Germinal center (tissue), 1 donor: ENCODE measurements at regions not wholly inside any gene's neighbourhood (a gene's known extent, or its start where the extent isn't known, plus 50 kb on each side); places are given as distances from the start of the nearest gene placed in this dataset.
A peak's percentile ranks its signal among the peaks of the same experiment; 100 is the strongest.

Experiments used
- DNase-seq: peaks from one replicate; pipeline ENCODE4 v3.0.0; 2012; ENCODE audit warnings: mixed read lengths, low spot score

DNA sequence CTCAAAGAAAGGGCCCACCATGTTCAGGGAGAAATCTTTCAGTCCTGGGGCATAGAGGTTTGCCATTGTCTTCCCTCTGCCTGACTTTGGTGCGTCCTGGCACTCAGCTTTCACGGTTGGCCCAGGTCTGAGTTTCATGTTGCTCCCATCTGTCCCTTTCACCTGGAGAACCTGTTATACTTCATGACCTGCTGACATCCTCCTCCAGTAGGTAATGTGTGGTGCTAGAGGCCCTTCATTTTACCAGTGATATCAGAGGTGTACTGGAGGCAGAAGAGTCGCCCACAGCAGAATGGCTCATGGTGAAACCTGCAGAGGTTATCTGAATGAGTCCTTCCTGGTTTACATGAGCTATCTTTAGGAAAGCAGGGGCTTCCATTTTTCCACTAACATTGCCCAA lies 128.8 kb upstream of the DLX2 start:
- no peak for DNase-seq

DNA sequence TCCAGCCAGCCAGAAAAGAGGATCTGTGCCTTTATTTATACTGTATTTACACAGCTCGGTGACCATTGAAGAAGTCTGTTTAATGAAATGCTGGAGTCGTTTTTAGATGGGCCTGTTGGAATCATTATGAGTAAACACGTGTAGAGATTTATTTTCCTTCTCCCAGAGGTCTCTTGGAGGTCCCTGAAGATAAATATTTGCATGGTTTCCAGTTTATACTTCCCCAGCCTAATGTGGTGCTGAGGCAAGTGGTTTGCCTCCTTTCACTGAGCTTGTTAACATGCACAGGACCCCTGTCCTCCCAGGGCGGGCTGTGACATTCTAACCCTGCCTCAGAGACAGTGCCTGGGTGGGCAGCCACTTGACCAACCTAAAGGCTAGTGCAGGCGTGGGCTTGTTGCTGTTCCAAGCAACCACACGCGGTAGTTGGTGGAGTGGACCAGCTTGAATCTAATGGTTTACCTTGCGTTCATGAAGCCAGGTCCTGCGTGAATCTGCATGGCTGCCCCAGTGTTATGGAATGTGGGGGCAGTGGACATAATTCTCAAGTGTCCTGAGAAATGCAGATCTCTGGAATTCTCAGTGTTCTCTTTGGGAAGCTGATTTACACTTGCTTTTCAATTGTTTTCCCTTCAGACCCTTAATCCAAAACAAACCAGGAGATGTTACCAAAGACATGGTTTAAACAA lies 130.2 kb upstream of the DLX2 start:
- no peak for DNase-seq

DNA sequence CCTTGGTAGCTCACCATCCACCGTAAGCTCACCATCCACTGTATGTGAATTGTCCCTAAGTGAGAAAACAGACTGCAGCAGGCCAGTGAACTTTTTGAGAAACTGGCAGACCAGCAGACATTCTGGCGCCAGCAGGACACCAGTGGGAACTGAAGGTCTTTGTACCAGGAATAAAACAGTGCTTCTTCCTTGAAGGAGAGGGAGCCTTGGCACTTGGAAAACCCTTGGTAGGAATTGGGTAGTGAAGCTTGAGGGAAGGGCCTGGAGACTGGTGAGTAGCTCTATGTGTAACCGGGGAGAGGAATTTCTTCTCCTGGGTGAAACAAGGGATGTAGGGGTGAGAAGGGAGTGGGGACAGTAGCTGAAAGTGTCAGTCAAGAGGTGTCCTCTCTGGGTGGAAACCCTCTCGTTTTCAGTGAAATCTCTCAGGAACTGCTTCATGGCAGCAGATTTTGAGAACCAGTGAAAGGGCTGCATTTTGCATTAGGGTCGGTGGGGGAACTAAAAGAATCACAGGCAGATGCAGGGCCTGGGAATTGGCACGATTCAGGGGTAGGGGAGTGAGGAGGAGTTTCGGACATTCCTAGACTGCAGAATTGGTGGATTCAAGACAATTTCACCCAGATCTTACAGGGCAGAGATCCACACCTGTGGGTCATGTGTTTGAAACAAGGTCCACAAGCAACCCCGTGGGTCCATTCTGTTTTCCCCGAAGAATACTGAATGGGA lies 131.5 kb upstream of the DLX2 start:
- no peak for DNase-seq

DNA sequence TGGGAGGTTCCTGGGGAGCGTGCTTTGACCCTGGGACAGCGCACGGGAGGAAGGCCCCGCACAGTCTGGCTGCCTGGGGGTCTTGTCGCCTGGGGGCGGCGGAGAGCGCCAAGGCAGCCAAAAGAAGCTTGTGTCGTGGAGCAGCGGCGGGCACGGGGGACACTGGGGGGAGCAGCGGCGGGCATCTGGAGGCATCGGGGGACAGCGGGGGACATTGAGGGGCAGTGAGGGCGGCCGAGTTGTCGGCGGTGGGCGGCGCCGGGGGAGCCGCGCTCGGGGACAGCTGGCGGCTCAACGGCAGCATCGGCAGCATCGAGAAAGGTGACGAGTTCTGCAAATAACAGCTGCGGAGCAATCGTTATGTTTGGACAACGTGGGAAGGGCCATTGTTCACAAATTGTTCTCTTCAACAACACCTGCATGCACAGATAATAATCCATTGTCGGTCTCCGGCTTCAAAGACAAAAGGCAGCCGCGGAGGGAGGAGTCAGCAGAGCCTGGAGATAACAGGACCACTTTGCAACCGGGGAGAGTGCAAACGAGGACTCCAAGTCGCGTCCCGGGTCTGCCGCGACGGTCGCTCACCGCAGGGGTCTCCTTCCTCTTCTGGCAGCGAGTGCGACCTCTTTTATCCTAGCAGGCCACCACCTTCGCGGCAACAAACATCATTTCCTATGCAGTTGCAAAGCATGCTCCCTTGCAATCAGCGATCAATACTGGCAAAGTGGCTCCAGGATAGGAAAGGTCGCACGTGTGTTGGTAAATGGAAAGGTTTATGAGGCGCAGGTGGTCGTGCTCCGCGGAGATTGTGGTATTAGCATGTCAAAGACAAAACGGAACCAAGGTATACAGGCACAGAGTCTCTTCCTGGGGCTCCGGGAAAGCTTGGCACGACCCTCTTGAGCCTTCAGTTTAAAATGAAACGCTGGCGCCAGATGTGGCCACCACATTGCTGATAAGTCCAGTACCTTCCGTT lies 132.3 kb upstream of the DLX2 start:
- peak; percentile 25 for DNase-seq

DNA sequence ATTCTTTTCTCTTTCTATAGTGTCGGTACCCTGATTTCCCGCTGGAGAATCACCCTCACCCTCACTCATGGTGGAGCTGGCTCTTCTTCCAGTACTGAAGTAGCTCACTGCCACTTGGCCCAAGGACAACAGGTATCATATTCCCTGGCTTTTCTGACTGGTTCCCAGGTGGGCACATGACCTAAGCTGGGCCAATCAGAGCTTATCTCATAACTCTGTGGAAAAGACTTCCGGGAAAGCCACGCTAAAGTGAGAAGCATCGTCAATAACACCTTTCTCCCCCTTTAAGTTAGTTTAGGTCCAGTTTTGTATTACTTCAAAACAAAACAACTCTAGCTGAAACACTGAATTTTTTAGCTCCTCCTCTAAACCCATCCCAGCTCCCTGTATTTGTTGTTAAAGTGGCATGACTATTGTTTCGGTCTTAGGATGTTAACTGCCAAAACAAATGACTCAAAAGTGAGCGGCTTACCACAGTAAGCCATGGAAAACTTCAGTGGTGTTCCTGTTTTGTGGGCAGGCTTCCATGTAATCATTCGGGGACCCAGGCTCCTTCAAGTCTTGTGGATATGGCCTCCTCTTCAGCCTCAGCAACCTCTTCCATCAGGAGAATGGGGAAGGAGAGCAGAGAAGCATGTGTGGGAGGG lies 137.4 kb upstream of the DLX2 start:
- no peak for DNase-seq

DNA sequence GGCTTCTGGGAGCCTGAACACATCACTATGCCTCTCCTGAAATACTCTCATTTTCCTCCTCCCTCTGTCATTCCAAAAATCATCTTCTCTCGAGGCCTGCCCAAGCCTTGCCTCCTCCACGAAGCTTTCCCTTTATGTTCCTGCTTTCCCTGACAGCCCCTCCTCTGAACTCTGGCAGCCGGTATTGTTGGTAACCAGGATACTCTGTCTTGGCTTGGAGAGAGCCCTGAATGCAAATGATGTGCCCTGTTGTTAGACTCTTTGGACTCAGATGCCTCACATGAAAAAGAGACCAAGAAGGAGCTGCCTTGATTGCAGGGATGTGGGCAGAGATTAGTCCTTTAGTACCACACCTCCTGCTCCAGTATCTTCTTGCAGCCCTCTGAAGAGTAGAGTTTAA lies 138.5 kb upstream of the DLX2 start:
- no peak for DNase-seq

DNA sequence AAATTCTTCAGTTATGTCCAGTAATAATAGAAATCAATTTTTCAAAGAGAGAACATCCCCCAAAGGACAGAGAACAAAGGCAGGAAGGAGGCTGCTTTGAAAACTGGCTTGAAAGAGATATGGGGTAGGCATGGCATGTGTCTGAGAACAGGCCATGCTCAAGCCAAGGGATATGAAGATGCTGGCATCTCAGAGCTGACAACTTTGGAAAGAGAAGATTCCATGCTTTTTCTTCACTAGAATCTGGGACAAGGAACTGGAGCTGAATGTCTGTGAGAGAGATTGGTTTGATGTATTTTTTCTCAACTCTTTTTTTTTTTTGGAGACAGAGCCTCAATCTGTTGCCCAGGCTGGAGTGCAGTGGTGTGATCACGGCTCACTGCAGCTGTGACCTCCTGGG lies 139.8 kb upstream of the DLX2 start:
- DNase-seq, result no peak

DNA sequence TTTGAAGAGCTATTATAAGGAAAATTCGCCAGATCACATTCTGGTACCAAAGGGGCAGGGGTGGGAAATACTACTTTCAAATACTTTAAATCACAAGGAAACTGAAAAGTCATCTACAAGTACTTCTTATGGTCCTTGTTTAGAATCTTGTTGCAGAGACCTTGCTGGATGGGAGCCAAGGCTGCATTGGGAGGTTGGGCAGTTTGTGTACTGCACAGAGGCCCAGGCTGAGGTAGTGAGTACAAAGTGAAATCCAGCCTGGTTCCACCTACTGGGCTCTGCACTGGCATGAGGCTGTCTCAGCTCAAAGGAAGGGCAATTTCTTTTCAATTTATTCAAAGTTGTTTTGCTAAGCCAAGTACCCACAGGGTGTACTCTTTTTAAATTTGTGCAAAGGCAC lies 140.3 kb upstream of the DLX2 start:
- no peak for DNase-seq

DNA sequence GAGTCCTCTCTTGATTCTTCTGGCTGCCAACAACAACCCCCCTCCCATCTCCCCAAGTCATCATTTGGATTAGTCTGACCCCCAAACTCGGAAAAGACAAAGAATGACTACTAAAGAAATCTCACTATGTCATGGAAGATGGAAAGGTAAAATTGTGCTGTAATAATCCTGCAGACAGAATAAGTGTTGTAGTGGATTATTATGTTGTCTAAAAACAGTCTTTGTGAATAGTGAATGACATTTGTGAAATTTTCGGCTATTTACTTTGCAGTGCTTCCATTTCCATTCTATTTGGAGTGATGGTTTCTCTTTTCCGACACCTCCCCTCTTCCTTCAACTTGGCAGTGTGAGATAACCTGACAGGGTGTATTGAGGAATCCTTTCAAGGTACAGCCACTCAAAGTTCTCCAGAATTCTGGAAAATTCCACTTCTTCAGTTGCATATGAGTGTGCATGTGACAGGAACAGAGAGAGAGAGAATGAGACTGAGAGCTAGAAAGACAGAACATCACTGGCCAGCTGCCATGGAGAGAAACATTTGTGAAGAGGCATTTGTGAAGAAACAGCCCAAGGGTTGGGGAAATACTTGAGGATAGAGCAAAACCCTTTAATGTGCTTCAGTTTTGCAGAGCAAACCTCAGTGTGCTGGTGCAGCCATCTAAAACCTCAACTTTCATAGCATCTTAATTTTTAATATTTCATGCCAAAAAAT lies 141.9 kb upstream of the DLX2 start:
- no peak for DNase-seq

DNA sequence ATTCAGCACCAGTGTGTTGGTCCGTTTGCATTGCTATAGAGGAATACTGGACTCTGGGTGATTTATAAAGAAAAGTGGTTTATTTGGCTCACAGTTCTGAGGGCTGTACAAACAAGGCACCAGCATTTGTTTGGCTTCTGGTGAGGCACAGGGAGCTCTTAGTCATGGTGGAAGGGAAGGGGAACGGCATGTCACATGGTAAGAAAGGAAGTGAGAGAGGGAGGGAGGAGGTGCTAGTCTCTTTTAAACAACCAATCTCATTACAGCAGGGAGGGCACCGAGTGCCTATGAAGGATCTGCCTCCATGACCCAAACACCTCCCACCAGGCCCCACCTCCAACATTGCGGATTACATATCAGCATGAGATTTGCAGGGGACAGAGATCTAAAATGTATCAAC lies 143.9 kb upstream of the DLX2 start:
- DNase-seq, result no peak

DNA sequence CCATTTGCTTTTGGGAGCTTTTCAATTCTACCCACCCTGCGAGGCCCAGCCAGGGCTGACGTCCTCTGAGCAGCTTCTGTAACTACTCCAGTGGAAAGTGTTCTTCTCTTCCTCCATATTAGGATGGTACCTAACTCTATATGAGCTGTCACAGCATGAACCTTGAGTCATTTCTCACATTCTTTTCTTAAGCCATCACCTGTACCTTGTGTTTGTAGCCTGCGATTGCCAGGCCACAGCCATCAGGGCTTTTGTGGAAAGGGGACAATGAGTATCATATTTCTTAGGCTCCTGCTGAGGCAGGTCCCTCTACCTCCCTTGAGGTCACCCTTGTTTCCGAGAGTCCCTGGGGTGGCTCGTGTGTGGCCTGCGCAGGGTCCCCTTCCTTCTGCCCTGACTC lies 144.5 kb upstream of the DLX2 start:
- DNase-seq, result no peak

DNA sequence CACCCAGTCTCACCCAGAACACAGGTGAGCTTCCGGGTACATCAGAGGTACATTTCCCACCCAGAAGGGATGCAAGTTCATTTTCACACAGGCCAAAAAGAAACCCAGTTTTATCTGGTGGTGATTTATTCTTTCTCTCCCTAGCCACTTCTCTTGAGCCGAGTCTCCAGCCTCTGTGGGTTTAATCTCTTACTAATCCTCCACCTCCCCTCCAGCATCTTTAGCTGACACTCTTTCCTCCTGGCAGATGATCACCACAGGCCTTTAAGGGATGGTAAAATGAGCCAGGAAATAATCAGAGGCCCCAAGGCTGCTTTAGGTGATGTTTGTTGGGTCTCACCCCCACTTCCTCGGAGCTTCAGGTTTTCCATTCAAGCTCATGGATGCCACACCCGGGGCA lies 145.7 kb upstream of the DLX2 start:
- no peak for DNase-seq

DNA sequence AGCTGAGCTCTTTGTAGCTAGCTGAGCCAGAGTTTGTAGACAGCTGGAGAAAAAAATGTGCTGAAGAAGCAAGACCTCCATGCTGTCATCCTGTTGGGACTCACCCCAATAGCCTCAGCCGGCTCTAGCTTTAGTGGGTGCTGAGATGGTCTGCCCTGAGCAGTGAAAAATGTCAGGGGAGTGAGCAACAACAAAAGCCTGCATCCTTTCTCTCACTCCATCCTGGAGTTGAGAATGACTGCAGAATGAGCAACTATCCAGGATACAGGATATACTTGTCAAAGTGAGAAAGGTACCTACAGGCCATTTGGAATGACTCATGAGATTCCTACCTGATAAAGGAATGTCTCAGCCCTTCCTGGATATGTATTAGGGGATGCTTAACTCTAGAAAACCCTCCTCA lies 146.1 kb upstream of the DLX2 start:
- DNase-seq, result no peak

DNA sequence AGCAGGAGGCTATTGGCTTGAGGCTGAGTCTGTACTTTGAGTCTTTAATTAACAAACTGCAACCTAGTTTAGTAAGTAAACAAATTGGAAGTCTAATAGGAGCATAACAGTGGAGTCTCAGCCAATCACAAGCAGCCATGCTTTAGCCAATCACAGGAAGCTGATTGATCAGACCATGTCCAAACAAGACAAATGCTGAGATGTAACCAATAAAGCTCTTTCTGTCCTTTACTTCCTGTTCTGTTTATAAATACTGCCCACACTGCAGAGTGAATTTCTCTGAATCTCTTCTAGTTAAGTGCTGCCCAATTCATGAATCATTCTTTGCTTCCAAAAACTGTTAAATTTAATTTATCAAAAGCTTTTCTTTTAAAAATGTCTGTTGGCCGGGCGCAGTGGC lies 146.6 kb upstream of the DLX2 start:
- DNase-seq, result no peak

DNA sequence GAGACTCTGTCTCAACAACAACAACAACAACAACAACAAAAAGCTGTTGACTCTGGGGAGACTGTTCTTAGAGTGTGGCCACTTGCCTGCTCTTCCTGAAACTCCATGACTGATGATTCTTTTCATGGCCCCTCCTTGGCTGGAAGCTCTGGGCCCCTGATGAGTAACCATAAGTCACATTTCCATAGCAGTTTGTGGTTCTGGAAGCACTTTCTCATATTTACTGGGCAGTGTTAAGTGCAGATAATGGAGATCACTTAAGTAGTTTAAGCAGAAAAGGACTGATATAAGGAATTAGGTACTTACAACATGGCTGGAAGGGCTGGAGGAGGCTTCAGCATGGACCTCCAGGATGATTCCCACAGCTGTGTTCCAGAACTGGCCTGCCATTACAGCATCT lies 147.3 kb upstream of the DLX2 start:
- no peak for DNase-seq

DNA sequence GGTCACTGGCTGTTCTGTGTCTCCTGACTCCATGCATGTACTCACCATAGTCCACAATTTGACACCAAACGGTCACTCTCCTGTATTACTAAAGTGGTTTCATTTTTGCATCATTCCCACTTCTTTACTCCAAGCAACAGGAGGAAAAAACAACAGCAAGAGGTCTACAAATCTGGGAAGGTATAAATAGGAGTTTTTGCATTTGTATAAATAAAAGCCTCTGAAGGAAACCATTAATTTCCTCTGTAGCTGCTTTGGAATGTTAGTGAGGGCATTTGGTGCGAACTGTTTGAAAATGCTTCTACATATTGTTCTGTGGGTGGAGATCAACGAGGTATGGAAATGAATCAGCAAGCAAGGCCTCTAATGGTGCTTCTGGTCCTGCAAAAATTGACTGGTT lies 148.5 kb upstream of the DLX2 start:
- DNase-seq, result no peak

DNA sequence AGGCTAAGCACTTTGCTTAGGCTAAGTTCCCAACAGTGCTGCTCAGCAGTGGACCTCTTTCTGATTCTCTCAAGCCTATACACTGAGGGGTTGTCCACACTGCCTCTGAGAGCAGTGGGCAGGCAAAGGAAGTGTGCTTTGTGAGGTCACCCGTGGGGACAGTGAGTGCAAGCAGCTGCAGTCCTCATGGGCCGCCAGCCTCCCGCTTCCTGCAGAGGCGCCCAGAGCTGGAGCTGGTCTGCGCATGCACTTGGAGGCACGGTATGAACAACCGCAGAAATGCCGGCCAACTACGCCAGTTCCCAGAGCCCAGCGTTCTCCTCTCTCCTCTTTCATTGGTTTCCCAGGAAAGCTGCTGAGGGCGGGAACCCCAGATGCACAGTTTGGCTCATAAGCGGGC lies 149.5 kb upstream of the DLX2 start:
- no peak for DNase-seq

DNA sequence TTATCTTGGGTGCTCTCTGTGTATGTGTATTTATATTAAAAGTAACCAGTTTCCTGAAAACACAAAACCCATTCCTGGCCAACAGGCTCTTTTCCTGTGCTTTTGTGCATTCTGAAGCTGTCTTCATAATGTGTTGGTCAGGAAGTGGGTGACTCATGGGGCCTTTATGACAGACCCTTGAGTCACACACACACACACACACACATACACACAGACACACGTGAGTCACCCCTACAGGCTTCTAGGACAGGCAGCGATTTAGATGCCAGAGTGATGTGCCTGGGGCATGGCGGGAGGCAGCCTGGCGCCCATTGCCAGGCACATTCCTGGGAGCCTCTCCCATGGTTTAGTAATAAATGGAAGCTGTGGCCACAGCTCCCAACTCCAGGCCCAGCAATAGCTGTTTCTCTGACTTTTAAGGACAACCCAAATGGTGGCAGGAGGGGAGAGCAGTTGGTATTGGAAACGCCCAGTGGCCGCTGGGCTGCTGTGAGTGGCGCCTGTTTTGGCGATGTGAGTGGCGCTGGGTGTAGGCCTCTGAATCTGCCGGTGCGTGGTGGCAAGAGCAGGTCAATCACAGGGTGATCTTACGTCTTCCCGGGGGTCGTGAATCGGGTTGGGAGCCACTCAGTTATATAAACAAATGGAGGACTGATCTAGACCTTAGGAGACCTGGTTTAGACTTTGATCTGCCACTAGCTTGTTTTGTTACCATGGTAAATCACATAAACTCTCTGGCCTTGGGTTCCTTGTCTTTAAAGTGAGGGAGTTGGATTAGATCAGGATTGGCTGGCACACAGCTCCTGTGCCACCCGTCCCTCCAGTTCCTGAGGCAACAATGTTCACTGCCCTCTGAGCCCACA lies 150.7 kb upstream of the DLX2 start:
- DNase-seq, result no peak

DNA sequence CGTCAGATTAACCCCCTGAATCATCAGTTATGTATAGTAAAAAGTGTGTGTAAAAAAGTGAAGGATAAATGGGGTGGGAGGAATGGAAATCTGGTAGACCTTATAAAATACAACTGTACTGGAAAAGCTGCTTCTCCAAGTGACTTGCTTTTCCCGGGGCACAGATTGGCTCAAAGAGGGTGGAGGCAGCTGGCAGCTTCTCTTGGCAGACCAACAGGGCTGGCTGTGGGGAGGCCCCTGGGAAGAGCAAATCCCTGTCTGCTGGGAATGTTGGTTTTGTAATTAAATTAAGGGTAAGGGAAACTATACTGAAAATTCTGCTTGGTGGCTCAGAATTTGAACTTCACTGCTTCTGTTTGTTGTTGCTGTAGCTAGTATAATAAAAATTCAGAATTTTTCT lies 154.2 kb upstream of the DLX2 start:
- DNase-seq, result no peak

DNA sequence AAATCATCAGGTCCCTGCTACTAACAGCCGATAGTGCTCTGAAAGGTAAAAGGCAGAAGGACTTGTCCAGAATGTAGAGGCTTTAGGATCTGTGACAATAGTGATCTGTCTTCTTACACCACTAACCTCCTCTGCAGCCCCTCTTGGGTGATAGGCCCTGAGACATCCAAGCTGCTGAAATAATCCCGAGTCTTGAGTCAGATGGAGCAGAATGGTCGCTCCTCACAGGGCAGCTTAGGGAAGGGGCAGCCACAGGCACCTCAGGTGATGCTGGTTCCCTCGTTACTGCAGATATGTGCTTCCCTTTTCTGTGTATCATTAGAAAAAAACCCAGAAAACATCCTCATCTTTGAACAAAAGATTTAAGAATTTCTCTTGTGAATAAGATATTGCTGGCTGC lies 157.1 kb upstream of the DLX2 start:
- no peak for DNase-seq

DNA sequence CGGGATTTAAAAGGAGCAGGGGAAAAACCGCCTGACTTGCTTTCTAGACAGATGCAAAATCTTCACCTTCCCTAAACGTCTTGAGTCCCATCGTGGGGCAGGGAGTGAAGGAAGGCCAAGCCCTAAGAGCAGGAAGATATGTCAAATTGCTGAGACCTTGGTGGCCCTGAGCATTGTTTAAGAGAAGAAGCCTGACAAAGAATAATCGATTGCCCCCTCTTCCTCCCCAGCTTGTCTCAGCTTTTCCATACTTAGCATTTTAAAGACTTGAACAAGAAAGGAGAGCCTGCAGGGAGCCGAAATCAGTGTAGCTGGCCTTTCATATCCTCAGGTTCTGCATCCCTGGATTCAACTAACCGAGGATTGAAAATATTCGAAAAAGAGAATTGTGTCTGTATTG lies 157.6 kb upstream of the DLX2 start:
- DNase-seq, result no peak
